ENCODE measurements at regions not wholly inside any gene's neighbourhood (a gene's known extent, or its start where the extent isn't known, plus 50 kb on each side); places are given as distances from the start of the nearest gene placed in this dataset.

- H3K9me3 ChIP-seq (ENCODE audit: severe bottlenecking) = no peaks in the 10 kb centered on the region
- peaks cover 18% of the 10 kb centered on the region for H3K4me1 ChIP-seq (ENCODE audit: insufficient read depth, poor library complexity, severe bottlenecking)
- DNase-seq (ENCODE audit: low spot score) (no peak), ATAC-seq (ENCODE audit: low read depth) (no peak)
- no peak for TF ChIP-seq CTCF (IDR thresholded peaks at IDR 0.05; ENCODE audit: poor library complexity, severe bottlenecking)
- no peaks in the 10 kb centered on the region for H3K27me3 ChIP-seq (ENCODE audit: insufficient read depth, poor library complexity, severe bottlenecking)
- H3K4me3 ChIP-seq (ENCODE audit: severe bottlenecking) = no peak overlapping the region
- no peaks in the 10 kb centered on the region for H3K36me3 ChIP-seq (ENCODE audit: low read depth)
- H3K27ac ChIP-seq (ENCODE audit: poor library complexity, severe bottlenecking) = no peak overlapping the region
Measured at GRCh38 chr2:145757503-145758246, 1237.8 kb upstream of the ZEB2 start.

- H3K4me3 ChIP-seq (ENCODE audit: severe bottlenecking) = no peak overlapping the region
- DNase-seq (ENCODE audit: low spot score) (no peak), ATAC-seq (ENCODE audit: low read depth) (no peak)
- no peak for TF ChIP-seq CTCF (IDR thresholded peaks at IDR 0.05; ENCODE audit: poor library complexity, severe bottlenecking)
- peaks cover 19% of the 10 kb centered on the region for H3K4me1 ChIP-seq (ENCODE audit: insufficient read depth, poor library complexity, severe bottlenecking)
- H3K27me3 ChIP-seq (ENCODE audit: insufficient read depth, poor library complexity, severe bottlenecking) = no peaks in the 10 kb centered on the region
- no peaks in the 10 kb centered on the region for H3K9me3 ChIP-seq (ENCODE audit: severe bottlenecking)
- H3K36me3 ChIP-seq (ENCODE audit: low read depth) = no peaks in the 10 kb centered on the region
- H3K27ac ChIP-seq (ENCODE audit: poor library complexity, severe bottlenecking) = no peak overlapping the region
Measured at GRCh38 chr2:145755019-145755837, 1235.3 kb upstream of the ZEB2 start.

GRCh38 chr2:145753966-145754365 lies 1234.0 kb upstream of the ZEB2 start:
- H3K36me3 ChIP-seq (ENCODE audit: low read depth) = no peaks in the 10 kb centered on the region
- DNase-seq (ENCODE audit: low spot score) = no peak
- no peak for TF ChIP-seq CTCF (IDR thresholded peaks at IDR 0.05; ENCODE audit: poor library complexity, severe bottlenecking)
- no peak for ATAC-seq (ENCODE audit: low read depth)
- no peaks in the 10 kb centered on the region for H3K27me3 ChIP-seq (ENCODE audit: insufficient read depth, poor library complexity, severe bottlenecking)
- no peak overlapping the region for H3K4me3 ChIP-seq (ENCODE audit: severe bottlenecking)
- no peaks in the 10 kb centered on the region for H3K9me3 ChIP-seq (ENCODE audit: severe bottlenecking)
- H3K27ac ChIP-seq (ENCODE audit: poor library complexity, severe bottlenecking) = no peak overlapping the region
- H3K4me1 ChIP-seq (ENCODE audit: insufficient read depth, poor library complexity, severe bottlenecking) = peaks cover 19% of the 10 kb centered on the region

DNA sequence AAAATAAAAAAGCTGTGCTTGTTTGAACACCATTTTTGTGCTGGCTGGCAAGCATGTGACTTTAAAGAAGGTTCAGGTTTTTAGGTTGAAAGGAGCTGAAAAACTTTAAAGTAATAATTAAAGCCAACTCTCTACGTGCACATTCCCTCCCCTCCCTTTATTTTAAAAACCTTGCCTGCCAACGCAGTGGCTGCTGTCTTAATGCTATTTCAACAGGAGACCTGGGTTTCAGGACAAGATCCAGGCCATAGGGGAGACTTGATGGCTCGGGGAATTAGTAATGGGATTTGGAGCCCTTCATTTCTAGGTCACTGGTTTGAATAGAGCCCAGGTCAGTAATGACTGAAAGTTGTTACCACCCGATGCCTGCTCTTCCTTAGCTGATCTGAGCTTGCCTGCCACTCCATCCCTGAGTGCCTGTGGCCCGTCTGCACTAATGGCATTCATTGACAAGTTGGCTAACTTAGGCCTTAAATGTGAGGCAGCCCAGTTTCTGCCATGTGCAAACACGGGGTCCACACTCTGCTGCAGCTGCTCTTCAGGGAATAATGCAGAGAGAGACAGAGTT lies 1233.2 kb upstream of the ZEB2 start:
- H3K4me1 ChIP-seq (ENCODE audit: insufficient read depth, poor library complexity, severe bottlenecking) = peaks cover 19% of the 10 kb centered on the region

More for the DNA sequence above, 1233.2 kb upstream of the ZEB2 start:
- H3K9me3 ChIP-seq (ENCODE audit: severe bottlenecking) = no peaks in the 10 kb centered on the region
- H3K36me3 ChIP-seq (ENCODE audit: low read depth) = no peaks in the 10 kb centered on the region
- DNase-seq (ENCODE audit: low spot score) (no peak), ATAC-seq (ENCODE audit: low read depth) (no peak)
- no peak for TF ChIP-seq CTCF (IDR thresholded peaks at IDR 0.05; ENCODE audit: poor library complexity, severe bottlenecking)
- H3K27me3 ChIP-seq (ENCODE audit: insufficient read depth, poor library complexity, severe bottlenecking) = no peaks in the 10 kb centered on the region
- H3K27ac ChIP-seq (ENCODE audit: poor library complexity, severe bottlenecking) = no peak overlapping the region
- H3K4me3 ChIP-seq (ENCODE audit: severe bottlenecking) = no peak overlapping the region

Measured in RWPE2 (cell line).